HepG2 (cell line): ENCODE measurements at regions not wholly inside any gene's neighbourhood (a gene's known extent, or its start where the extent isn't known, plus 50 kb on each side); places are given as distances from the start of the nearest gene placed in this dataset.

Experiments
- ATAC-seq: fragments of 200-7000 bp; cut with Tn5 transposase; 3 replicates; pipeline ENCODE4 v1.9.1; 2020; ENCODE audit warnings: mild to moderate bottlenecking, moderate library complexity
- BruUV-seq: library from RNA; stranded (reverse); fragments of 400-500 nt; replicated peaks from 2 replicates; lab custom pipeline; 2021; lab: Mats Ljungman, UMichigan
- CTCF ChIA-PET: fragments of 300-600 bp; formaldehyde crosslinking; extraction: SDS; loops from one replicate; lab custom pipeline; 2021; ENCODE audit warnings: low total read pairs, inconsistent platforms, low intra/inter-chr PET ratio; lab: Yijun Ruan, JAX
- POLR2A ChIA-PET: fragments of 350-600 bp; sonication (Branson Sonifier 250); formaldehyde crosslinking; loops from one replicate; lab custom pipeline; 2020; ENCODE audit warnings: antibody characterized with exemption, inconsistent platforms; lab: Yijun Ruan, JAX
- DNase-seq: peaks from one replicate; pipeline ENCODE4 v3.0.0-alpha.2; 2015; ENCODE audit warnings: low spot score
- FAIRE-seq: peaks from 3 replicates; lab custom pipeline; 2011; peaks lifted over from hg19 to GRCh38; lab: Jason Lieb, UNC
- H2AFZ ChIP-seq: one replicate; pipeline ENCODE4 v1.6.1; 2011; ENCODE audit warnings: low read length, inconsistent platforms
- H3K27ac ChIP-seq: fragments of 300-600 bp; 3 replicates; pipeline ENCODE4 v1.8.0; 2011; ENCODE audit warnings: mixed run types, mild to moderate bottlenecking, mixed read lengths, low read length, inconsistent platforms; ENCODE audit not compliant: insufficient read depth; ENCODE audit errors: extremely low read length
- H3K27me3 ChIP-seq, 2 experiments: fragments of 200-600 bp in 1 of 2; 2 replicates in 1 of 2; 3 replicates in 1 of 2; pipeline versions ENCODE4 v1.6.0 to v1.8.0; 2011; ENCODE audit warnings: low read length in 2 of 2, mild to moderate bottlenecking in 2 of 2, moderate library complexity in 2 of 2, inconsistent platforms in 1 of 2; ENCODE audit not compliant: insufficient read depth in 2 of 2, control insufficient read depth in 1 of 2
- H3K36me3 ChIP-seq, 2 experiments: fragments of 200-600 bp in 1 of 2; replicated peaks in 1 of 2; 2 replicates in 1 of 2; 3 replicates in 1 of 2; pipeline versions ENCODE4 v1.5.1 to v1.8.0; 2011; ENCODE audit warnings: low read length in 2 of 2, inconsistent platforms in 1 of 2; ENCODE audit not compliant: insufficient read depth in 2 of 2, control insufficient read depth in 1 of 2
- H3K4me1 ChIP-seq: 2 replicates; pipeline ENCODE4 v1.5.1; 2012; ENCODE audit warnings: low read length, inconsistent platforms; ENCODE audit not compliant: insufficient read depth
- H3K4me2 ChIP-seq: 2 replicates; pipeline ENCODE4 v1.6.0; 2011; ENCODE audit warnings: low read depth, low read length, inconsistent platforms
- H3K4me3 ChIP-seq, 3 experiments: fragments of 200-600 bp in 1 of 3; sonication (generic), shearing (Covaris generic) in 1 of 3; replicated peaks in 1 of 3; 2 replicates each; pipeline ENCODE4 v1.5.1; 2011 to 2016; ENCODE audit warnings: low read length in 3 of 3, inconsistent platforms in 2 of 3, low read depth in 2 of 3, mild to moderate bottlenecking in 2 of 3, control low read depth in 1 of 3, mixed read lengths in 1 of 3; ENCODE audit not compliant: insufficient read depth in 1 of 3
- H3K79me2 ChIP-seq: one replicate; pipeline ENCODE4 v1.6.1; 2011; ENCODE audit warnings: low read length, inconsistent platforms; ENCODE audit not compliant: insufficient read depth
- H3K9ac ChIP-seq: 2 replicates; pipeline ENCODE4 v1.6.0; 2011; ENCODE audit warnings: mild to moderate bottlenecking, low read depth, low read length, inconsistent platforms; ENCODE audit not compliant: insufficient read depth
- H3K9me3 ChIP-seq: 2 replicates; pipeline ENCODE4 v1.5.1; 2012; ENCODE audit warnings: mild to moderate bottlenecking, low read length
- H4K20me1 ChIP-seq: 2 replicates; pipeline ENCODE4 v1.6.0; 2011; ENCODE audit warnings: inconsistent platforms, mild to moderate bottlenecking, low read length, moderate library complexity; ENCODE audit not compliant: insufficient read depth
- E2F1 ChIP-seq: sonication (generic); formaldehyde crosslinking; IDR thresholded peaks from 2 replicates; pipeline ENCODE4 v1.5.0; 2020; ENCODE audit warnings: missing genetic modification reagents
- HDAC2 ChIP-seq: sonication (generic); formaldehyde crosslinking; IDR thresholded peaks from 2 replicates; pipeline ENCODE4 v1.4.0; 2020; ENCODE audit warnings: missing genetic modification reagents
- IRX3 ChIP-seq: sonication (generic); formaldehyde crosslinking; IDR thresholded peaks from 2 replicates; pipeline ENCODE4 v1.8.1; 2023; ENCODE audit warnings: mild to moderate bottlenecking, low read depth, missing genetic modification reagents, borderline replicate concordance
- KLF6 ChIP-seq: IDR thresholded peaks from 2 replicates; pipeline ENCODE4 v1.8.0; 2016; ENCODE audit warnings: missing biosample characterization, missing genetic modification reagents
- MEF2D ChIP-seq: sonication (generic); formaldehyde crosslinking; IDR thresholded peaks from 2 replicates; pipeline ENCODE4 v1.5.1; 2020; ENCODE audit warnings: mild to moderate bottlenecking, missing genetic modification reagents
- RBAK ChIP-seq: sonication (generic); formaldehyde crosslinking; IDR thresholded peaks from 2 replicates; pipeline ENCODE4 v1.5.1; 2020; ENCODE audit warnings: mild to moderate bottlenecking, missing genetic modification reagents
- RNF2 ChIP-seq: fragments of 450-650 bp; conservative IDR thresholded peaks from 2 replicates; pipeline ENCODE4 v1.6.1; 2016; ENCODE audit warnings: low read depth
- TCF7L2 ChIP-seq: IDR thresholded peaks from 2 replicates; pipeline ENCODE4 v1.6.1; 2011; ENCODE audit warnings: mild to moderate bottlenecking, low read depth, low read length, moderate library complexity
- U2AF2 ChIP-seq: fragments of 200-400 bp; formaldehyde crosslinking; IDR thresholded peaks from 2 replicates; pipeline ENCODE4 v1.6.1; 2017; ENCODE audit warnings: low read depth, mild to moderate bottlenecking, low read length
- ZBTB1 ChIP-seq: sonication (generic); formaldehyde crosslinking; IDR thresholded peaks from 2 replicates; pipeline ENCODE4 v1.4.0; 2020; ENCODE audit warnings: missing genetic modification reagents, borderline replicate concordance
- ZNF724P ChIP-seq: sonication (generic); formaldehyde crosslinking; IDR thresholded peaks from 2 replicates; pipeline ENCODE4 v1.8.0; 2022; ENCODE audit warnings: missing genetic modification reagents, borderline replicate concordance
- WGBS: methylation state at CpG from one replicate; pipeline ENCODE4 v1.1.6; 2017; ENCODE audit warnings: low lambda C conversion rate; 5-methylcytosine and 5-hydroxymethylcytosine counted together
- in situ Hi-C: cut with HindIII; loops from 2 replicates; pipeline ENCODE4 v1.10.0; 2017; ENCODE audit warnings: low pct_unique_long_range_greater_than_20kb; ENCODE audit not compliant: extremely low pct_ligation_motif_present
- intact Hi-C: fragments of 100-400 bp; cut with micrococcal nuclease; formaldehyde crosslinking; loops from one replicate; pipeline ENCODE4 v1.10.0; 2022; ENCODE audit not compliant: unreplicated experiment

DNA sequence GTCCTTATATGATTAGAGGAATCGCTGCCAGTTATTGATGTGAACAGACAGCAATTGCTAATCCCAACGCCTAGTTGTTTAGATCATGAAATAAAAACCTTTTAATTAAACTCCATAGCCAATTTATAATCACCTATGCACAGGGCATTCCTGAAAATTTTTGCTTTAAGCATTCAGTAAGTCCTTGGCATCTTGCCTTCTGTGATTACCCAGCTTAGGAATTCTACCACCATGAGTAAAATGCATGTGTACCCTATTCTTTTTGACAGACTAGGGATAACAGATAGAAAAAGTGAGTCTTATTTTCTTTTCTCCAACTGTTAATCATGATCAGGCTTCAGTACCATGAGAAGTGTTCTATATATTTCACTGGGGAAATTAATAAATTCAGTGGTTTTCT lies 995.3 kb upstream of the GRIA3 start:
- Histone ChIP-seq H3K4me1 (no peaks in the 10 kb centered on the region), H3K4me2 (no peak overlapping the region), H3K79me2 (no peaks in the 10 kb centered on the region), H3K4me3 (no peak overlapping the region), H4K20me1 (no peaks in the 10 kb centered on the region), H2AFZ (no peak overlapping the region), H3K9ac (no peak overlapping the region), H3K9me3 (peaks cover 16% of the 10 kb centered on the region), H3K36me3 (no peaks in the 10 kb centered on the region), H3K27me3 (no peaks in the 10 kb centered on the region), H3K27ac (no peak overlapping the region)
- in situ Hi-C loops (no loop called here), intact Hi-C loops (no loop called here)
- ChIA-PET CTCF (no interaction called here), POLR2A (no interaction called here)
- 0% methylated on average over 1 of the region's 2 CpGs for WGBS
- ATAC-seq (no peak), DNase-seq (no peak), FAIRE-seq (no peak)
- no TSS peak for BruUV-seq
- TF ChIP-seq IRX3, result no peak
- TF ChIP-seq E2F1 (CRISPR knock-in tag), result no peak
- no peak for TF ChIP-seq RNF2
- no peak for TF ChIP-seq U2AF2
- no peak for TF ChIP-seq KLF6
- no peak for TF ChIP-seq TCF7L2
- no peak for TF ChIP-seq RBAK (CRISPR knock-in tag)
- no peak for TF ChIP-seq ZBTB1 (CRISPR knock-in tag)
- no peak for TF ChIP-seq ZNF724P (CRISPR knock-in tag)
- TF ChIP-seq HDAC2, result no peak
- TF ChIP-seq MEF2D (CRISPR knock-in tag), result no peak
